CD4-positive, alpha-beta T cell (primary cell): ENCODE measurements at regions not wholly inside any gene's neighbourhood (a gene's known extent, or its start where the extent isn't known, plus 50 kb on each side); places are given as distances from the start of the nearest gene placed in this dataset.

Source experiments
- ATAC-seq: fragments of 200-7000 bp; cut with Tn5 transposase; one replicate; pipeline ENCODE4 v1.10.0; 2022; ENCODE audit warnings: mild to moderate bottlenecking; ENCODE audit not compliant: poor library complexity
- CTCF ChIA-PET: fragments of 350-600 bp; sonication (Branson Sonifier 250); formaldehyde crosslinking; loops from one replicate; lab custom pipeline; 2021; ENCODE audit warnings: antibody characterized with exemption, inconsistent platforms; lab: Charles Lee
- POLR2A ChIA-PET: fragments of 350-600 bp; sonication (Branson Sonifier 250); formaldehyde crosslinking; loops from one replicate; lab custom pipeline; 2021; ENCODE audit warnings: antibody characterized with exemption, inconsistent platforms; lab: Charles Lee
- DNase-seq, 14 experiments: peaks; one replicate each; pipeline ENCODE4 v3.0.0-alpha.2; 2013 to 2020; ENCODE audit warnings: mixed read lengths in 2 of 14
- H3K27ac ChIP-seq, 2 donors: one replicate each; pipeline versions ENCODE4 v1.5.1 to v1.7.0; 2013; ENCODE audit warnings: low read length in 2 of 2, low read depth in 1 of 2, mild to moderate bottlenecking in 1 of 2
- H3K27me3 ChIP-seq, 2 experiments: 1 replicate in 1 of 2; 2 replicates in 1 of 2; pipeline versions ENCODE4 v1.6.1 to v1.7.0; 2013; ENCODE audit warnings: low read length in 2 of 2, control low read depth in 1 of 2, mild to moderate bottlenecking in 1 of 2, moderate library complexity in 1 of 2; ENCODE audit not compliant: insufficient read depth in 2 of 2, control insufficient read depth in 1 of 2
- H3K36me3 ChIP-seq: one replicate; pipeline ENCODE4 v1.6.1; 2013; ENCODE audit warnings: low read length, control low read depth; ENCODE audit not compliant: insufficient read depth
- H3K4me1 ChIP-seq: one replicate; pipeline ENCODE4 v1.6.1; 2013; ENCODE audit warnings: low read length, control low read depth; ENCODE audit not compliant: insufficient read depth
- H3K4me3 ChIP-seq: one replicate; pipeline ENCODE4 v1.5.1; 2013; ENCODE audit warnings: mild to moderate bottlenecking, low read length, moderate library complexity
- H3K9me3 ChIP-seq, 2 experiments: 1 replicate in 1 of 2; 2 replicates in 1 of 2; pipeline versions ENCODE4 v1.6.1 to v1.7.0; 2013; ENCODE audit warnings: low read length in 2 of 2, mild to moderate bottlenecking in 2 of 2, control low read depth in 1 of 2, moderate library complexity in 1 of 2; ENCODE audit not compliant: control insufficient read depth in 1 of 2, insufficient read depth in 1 of 2
- H3K27ac Mint-ChIP-seq: one replicate; pipeline ENCODE4 v1.8.0; 2020; ENCODE audit warnings: mixed read lengths
- H3K27me3 Mint-ChIP-seq: one replicate; pipeline ENCODE4 v1.8.0; 2021; ENCODE audit warnings: mixed read lengths
- H3K36me3 Mint-ChIP-seq: one replicate; pipeline ENCODE4 v1.8.0; 2021; ENCODE audit warnings: low read depth, mixed read lengths
- H3K4me1 Mint-ChIP-seq: one replicate; pipeline ENCODE4 v1.8.0; 2021; ENCODE audit warnings: low read depth, mixed read lengths
- H3K4me3 Mint-ChIP-seq: one replicate; pipeline ENCODE4 v1.8.0; 2020; ENCODE audit warnings: mild to moderate bottlenecking, mixed read lengths
- H3K9me3 Mint-ChIP-seq: one replicate; pipeline ENCODE4 v1.8.0; 2020; ENCODE audit warnings: mixed read lengths
- intact Hi-C, 2 experiments: fragments of 100-400 bp; cut with DNase I in 1 of 2; cut with micrococcal nuclease in 1 of 2; formaldehyde crosslinking; loops; one replicate each; pipeline versions ENCODE4 v1.15.1 to v1.9.0; 2023 to 2025; cut with DNase I, micrococcal nuclease
- TF ChIP-seq, protein P1 (sequence below): fragments of 200-600 bp; IDR thresholded peaks from one replicate; pipeline ENCODE4 v1.8.0; 2022; ENCODE audit warnings: antibody characterized with exemption, mild to moderate bottlenecking

DNA sequence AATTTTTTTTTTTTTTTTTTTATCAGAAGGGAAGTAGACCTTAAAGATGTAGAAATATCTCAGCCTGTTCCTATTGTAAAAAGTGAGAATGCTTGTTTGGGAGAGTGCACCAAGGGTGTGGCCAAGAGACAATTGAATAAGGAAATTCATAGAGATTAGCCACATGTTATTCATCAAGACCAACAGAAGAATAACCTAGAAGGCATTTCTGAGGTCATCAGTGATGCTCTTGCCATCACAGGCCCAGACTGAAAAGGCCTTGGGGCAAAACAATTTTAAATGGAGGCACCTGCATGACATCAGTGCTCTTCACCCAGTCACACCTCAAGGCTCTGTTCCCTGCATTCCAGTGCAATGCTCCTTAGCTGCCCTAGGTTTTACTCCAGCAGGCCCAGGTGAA is 2043.3 kb upstream of the PIK3C3 start:
- H3K27ac Mint-ChIP-seq = no peak overlapping the region
- CTCF ChIA-PET = no interaction called here
- no peaks in the 10 kb centered on the region for H3K36me3 Mint-ChIP-seq
- no peak overlapping the region for H3K4me3 Mint-ChIP-seq
- Histone ChIP-seq H3K27ac (no peak overlapping the region), H3K9me3 (no peaks in the 10 kb centered on the region), H3K36me3 (no peaks in the 10 kb centered on the region), H3K27me3 (no peaks in the 10 kb centered on the region), H3K4me3 (no peak overlapping the region), H3K4me1 (no peaks in the 10 kb centered on the region)
- intact Hi-C loops = no loop called here
- DNase-seq (no peak), ATAC-seq (no peak)
- no peaks in the 10 kb centered on the region for H3K27me3 Mint-ChIP-seq
- POLR2A ChIA-PET = no interaction called here
- peaks cover 11% of the 10 kb centered on the region for H3K9me3 Mint-ChIP-seq
- H3K4me1 Mint-ChIP-seq = no peaks in the 10 kb centered on the region
- TF ChIP-seq, protein P1, sequence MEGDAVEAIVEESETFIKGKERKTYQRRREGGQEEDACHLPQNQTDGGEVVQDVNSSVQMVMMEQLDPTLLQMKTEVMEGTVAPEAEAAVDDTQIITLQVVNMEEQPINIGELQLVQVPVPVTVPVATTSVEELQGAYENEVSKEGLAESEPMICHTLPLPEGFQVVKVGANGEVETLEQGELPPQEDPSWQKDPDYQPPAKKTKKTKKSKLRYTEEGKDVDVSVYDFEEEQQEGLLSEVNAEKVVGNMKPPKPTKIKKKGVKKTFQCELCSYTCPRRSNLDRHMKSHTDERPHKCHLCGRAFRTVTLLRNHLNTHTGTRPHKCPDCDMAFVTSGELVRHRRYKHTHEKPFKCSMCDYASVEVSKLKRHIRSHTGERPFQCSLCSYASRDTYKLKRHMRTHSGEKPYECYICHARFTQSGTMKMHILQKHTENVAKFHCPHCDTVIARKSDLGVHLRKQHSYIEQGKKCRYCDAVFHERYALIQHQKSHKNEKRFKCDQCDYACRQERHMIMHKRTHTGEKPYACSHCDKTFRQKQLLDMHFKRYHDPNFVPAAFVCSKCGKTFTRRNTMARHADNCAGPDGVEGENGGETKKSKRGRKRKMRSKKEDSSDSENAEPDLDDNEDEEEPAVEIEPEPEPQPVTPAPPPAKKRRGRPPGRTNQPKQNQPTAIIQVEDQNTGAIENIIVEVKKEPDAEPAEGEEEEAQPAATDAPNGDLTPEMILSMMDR = no peak

DNA sequence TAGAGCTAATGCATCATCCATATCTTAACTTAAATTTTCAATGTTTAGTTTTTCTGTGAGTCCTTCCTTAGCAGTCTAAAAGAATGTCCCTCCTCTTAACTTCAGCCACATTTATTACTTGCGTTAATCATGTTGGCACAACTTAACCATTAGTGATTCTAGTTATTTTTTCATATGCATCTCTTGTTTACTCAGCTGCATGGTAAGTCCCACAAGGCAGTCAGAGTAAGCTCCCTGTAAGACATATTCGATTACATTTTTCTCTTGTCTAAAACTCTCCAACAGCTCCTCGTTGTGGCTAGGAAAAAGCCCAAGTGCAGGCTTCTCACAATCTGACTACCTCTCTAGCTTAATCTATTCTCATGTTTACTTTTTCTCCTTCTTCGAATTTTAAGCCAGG is 2045.3 kb upstream of the PIK3C3 start:
- Mint-ChIP-seq H3K9me3 (peaks cover 11% of the 10 kb centered on the region), H3K36me3 (no peaks in the 10 kb centered on the region), H3K4me1 (no peaks in the 10 kb centered on the region), H3K4me3 (no peak overlapping the region), H3K27ac (no peak overlapping the region), H3K27me3 (no peaks in the 10 kb centered on the region)
- Histone ChIP-seq H3K27ac (no peak overlapping the region), H3K4me1 (no peaks in the 10 kb centered on the region), H3K36me3 (no peaks in the 10 kb centered on the region), H3K9me3 (no peaks in the 10 kb centered on the region), H3K4me3 (no peak overlapping the region), H3K27me3 (no peaks in the 10 kb centered on the region)
- intact Hi-C loops = no loop called here
- DNase-seq = no peak
- TF ChIP-seq, protein P1 = no peak
- ChIA-PET CTCF (no interaction called here), POLR2A (no interaction called here)
- no peak for ATAC-seq

DNA sequence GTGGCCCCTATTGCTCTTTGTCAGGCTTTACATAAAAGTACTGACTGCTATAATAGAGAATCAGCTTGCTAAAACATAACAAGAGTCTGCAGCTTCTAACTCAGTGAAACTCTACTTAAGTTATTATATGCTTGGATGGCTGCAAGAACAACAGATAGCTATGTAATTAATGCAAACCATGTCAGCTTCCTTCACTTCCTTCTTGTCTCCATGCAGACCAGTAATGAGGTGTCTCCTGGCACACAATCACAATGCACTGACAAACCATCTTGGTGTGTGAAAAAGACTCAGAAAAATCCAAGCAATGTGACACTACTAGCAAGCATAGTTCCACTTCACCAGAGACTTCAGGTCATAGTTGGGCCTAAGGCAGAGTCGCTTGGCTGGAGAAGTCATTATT is 2068.9 kb upstream of the PIK3C3 start:
- H3K9me3 Mint-ChIP-seq = peaks cover 3% of the 10 kb centered on the region
- Histone ChIP-seq H3K4me3 (no peak overlapping the region), H3K27me3 (no peaks in the 10 kb centered on the region), H3K36me3 (no peaks in the 10 kb centered on the region), H3K4me1 (no peaks in the 10 kb centered on the region), H3K27ac (no peak overlapping the region), H3K9me3 (peaks cover 0 to 15% of the 10 kb centered on the region in 2 experiments)
- CTCF ChIA-PET = no interaction called here
- POLR2A ChIA-PET = no interaction called here
- H3K4me1 Mint-ChIP-seq = no peaks in the 10 kb centered on the region
- no peak overlapping the region for H3K4me3 Mint-ChIP-seq
- H3K27ac Mint-ChIP-seq = no peak overlapping the region
- no peaks in the 10 kb centered on the region for H3K27me3 Mint-ChIP-seq
- no peak for DNase-seq
- no peak for ATAC-seq
- no peaks in the 10 kb centered on the region for H3K36me3 Mint-ChIP-seq
- TF ChIP-seq, protein P1 = no peak
- intact Hi-C loops = no loop called here
